ENCODE measurements at regions not wholly inside any gene's neighbourhood (a gene's known extent, or its start where the extent isn't known, plus 50 kb on each side); places are given as distances from the start of the nearest gene placed in this dataset.

- DNase-seq (no peak), ATAC-seq (no peak)
- Histone ChIP-seq H3K27me3 (no peaks in the 10 kb centered on the region), H3K9me3 (no peaks in the 10 kb centered on the region), H3K4me1 (no peaks in the 10 kb centered on the region), H3K36me3 (no peaks in the 10 kb centered on the region), H3K4me3 (no peak overlapping the region), H3K27ac (no peak overlapping the region)
- TF ChIP-seq CTCF (IDR thresholded peaks at IDR 0.05): no peak
- TF ChIP-seq POLR2A (IDR thresholded peaks at IDR 0.05): no peak
- WGBS (ENCODE audit: insufficient coverage, low coverage, low lambda C conversion rate, missing lambda C conversion rate): 66% methylated on average over 3 of the region's 8 CpGs
- intact Hi-C loops (cut with DNase I): no loop called here
Measured at GRCh38 chr12:124168016-124168786, 126.7 kb upstream of the RFLNA start.

GRCh38 chr12:124169577-124170284 is 125.2 kb upstream of the RFLNA start:
- ATAC-seq (no peak), DNase-seq (no peak)
- Histone ChIP-seq H3K27me3 (no peaks in the 10 kb centered on the region), H3K4me1 (no peaks in the 10 kb centered on the region), H3K9me3 (no peaks in the 10 kb centered on the region), H3K4me3 (no peak overlapping the region), H3K36me3 (no peaks in the 10 kb centered on the region), H3K27ac (no peak overlapping the region)
- TF ChIP-seq CTCF (IDR thresholded peaks at IDR 0.05) (no peak), POLR2A (IDR thresholded peaks at IDR 0.05) (no peak)
- intact Hi-C loops (cut with DNase I): no loop called here
- WGBS (ENCODE audit: insufficient coverage, low coverage, low lambda C conversion rate, missing lambda C conversion rate): 86% methylated on average over 4 of the region's 4 CpGs

GRCh38 chr12:124170760-124171159 is 124.1 kb upstream of the RFLNA start:
- no peak for TF ChIP-seq POLR2A (IDR thresholded peaks at IDR 0.05)
- no peak for TF ChIP-seq CTCF (IDR thresholded peaks at IDR 0.05)

GRCh38 chr12:124171231-124171979 is 123.5 kb upstream of the RFLNA start:
- no peaks in the 10 kb centered on the region for H3K9me3 ChIP-seq
- no peak overlapping the region for H3K4me3 ChIP-seq
- H3K27ac ChIP-seq: no peak overlapping the region
- no peak for DNase-seq
- 79% methylated on average over 7 of the region's 8 CpGs for WGBS (ENCODE audit: insufficient coverage, low coverage, low lambda C conversion rate, missing lambda C conversion rate)
- no peaks in the 10 kb centered on the region for H3K27me3 ChIP-seq
- H3K36me3 ChIP-seq: no peaks in the 10 kb centered on the region
- no peaks in the 10 kb centered on the region for H3K4me1 ChIP-seq
- intact Hi-C loops (cut with DNase I): no loop called here
- no peak for TF ChIP-seq POLR2A (IDR thresholded peaks at IDR 0.05)
- TF ChIP-seq CTCF (IDR thresholded peaks at IDR 0.05): no peak
- ATAC-seq: peak in 2 of 4 donors; percentile 11 to 27

More at GRCh38 chr12:124170760-124171159, 124.1 kb upstream of the RFLNA start:
- Histone ChIP-seq H3K4me1 (no peaks in the 10 kb centered on the region), H3K27ac (no peak overlapping the region), H3K36me3 (no peaks in the 10 kb centered on the region), H3K9me3 (no peaks in the 10 kb centered on the region), H3K27me3 (no peaks in the 10 kb centered on the region), H3K4me3 (no peak overlapping the region)
- intact Hi-C loops (cut with DNase I): no loop called here
- no peak for ATAC-seq
- no peak for DNase-seq
- WGBS (ENCODE audit: insufficient coverage, low coverage, low lambda C conversion rate, missing lambda C conversion rate): 81% methylated on average over 5 of the region's 5 CpGs
